GM19324 (cell line): ENCODE measurements at regions not wholly inside any gene's neighbourhood (a gene's known extent, or its start where the extent isn't known, plus 50 kb on each side); places are given as distances from the start of the nearest gene placed in this dataset.

ENCODE experiments used
- ATAC-seq: cut with Tn5 transposase; IDR thresholded peaks from one replicate; pipeline ENCODE4 v1.9.1; 2021; ENCODE audit warnings: mild to moderate bottlenecking, moderate library complexity; ENCODE audit not compliant: unreplicated experiment, low FRiP score

DNA sequence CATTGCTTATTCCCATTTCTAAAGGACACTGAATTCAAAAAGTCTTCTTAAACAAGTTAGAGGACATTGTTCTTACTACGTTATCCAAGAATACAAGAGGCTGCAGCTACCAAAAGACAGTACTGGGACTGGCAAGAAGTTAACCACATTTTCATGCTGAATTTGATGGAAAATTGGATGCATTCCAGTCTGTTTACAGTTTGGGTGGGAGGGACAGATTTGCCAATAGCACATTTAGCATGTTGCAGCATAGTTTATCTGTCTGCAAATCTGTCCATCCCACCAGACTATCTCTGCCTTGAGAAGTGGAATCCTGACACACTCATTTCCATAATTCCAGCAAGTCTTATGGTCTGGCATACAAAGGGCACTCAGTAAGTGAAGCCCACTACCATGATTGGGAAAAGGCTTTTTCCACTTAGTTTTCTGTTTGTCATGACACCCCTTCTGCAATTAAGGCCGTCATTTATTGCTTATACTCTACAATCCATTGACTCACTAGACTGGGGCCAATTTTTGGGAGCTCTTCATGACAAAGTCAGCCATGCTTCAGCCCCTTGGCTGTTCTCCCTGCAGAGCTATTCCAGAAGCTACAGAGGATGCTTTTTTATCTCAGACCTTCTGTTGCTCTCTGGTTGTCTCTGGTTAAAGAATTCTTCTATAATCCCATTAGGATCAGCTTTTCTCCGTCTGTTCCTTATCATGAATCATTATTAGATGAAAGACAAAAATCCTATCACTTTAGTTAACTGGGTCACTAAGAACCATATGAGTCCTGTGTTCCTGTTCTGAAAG is 355.8 kb upstream of the PTBP2 start:
- no peak for ATAC-seq

DNA sequence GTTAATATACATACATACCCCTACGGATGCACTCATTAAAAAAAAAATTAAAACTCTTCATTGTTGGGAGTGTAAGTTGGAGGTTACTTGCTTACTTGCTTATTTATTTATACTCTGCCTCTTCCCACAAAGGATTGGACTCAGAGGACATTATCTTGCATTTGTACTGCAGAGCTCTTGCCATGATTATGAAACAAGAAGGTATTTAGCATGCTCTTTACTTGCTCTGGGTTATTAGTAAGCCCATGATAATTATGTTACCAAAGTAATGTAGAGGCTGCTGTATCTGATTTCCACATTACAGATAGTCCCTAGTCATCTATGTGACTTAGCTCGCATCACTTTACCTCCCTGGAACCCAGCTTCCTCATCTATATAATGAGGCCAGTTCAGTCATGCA is 355.1 kb upstream of the PTBP2 start:
- no peak for ATAC-seq

- no peak for ATAC-seq
Measured at GRCh38 chr1:96367791-96368190, 353.8 kb upstream of the PTBP2 start.

DNA sequence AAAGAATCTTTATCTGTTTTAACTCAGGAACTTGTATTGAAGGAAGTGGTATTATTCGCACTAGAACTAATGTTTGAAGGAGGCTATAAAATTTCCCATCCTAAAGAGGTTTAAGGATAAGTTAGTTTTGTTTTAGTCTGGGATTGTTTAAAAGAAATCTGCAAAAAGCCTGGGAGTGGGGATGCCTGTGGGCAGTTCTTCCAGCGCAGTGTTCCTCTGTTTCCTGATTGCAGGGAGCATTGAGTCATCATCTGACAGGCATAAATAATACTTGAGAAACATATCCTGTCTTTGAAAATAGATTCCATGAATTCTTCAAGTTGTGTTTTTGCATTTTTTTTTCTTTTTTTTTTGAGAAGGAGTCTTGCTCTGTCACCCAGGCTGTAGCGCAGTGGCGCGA is 350.8 kb upstream of the PTBP2 start:
- ATAC-seq: no peak

DNA sequence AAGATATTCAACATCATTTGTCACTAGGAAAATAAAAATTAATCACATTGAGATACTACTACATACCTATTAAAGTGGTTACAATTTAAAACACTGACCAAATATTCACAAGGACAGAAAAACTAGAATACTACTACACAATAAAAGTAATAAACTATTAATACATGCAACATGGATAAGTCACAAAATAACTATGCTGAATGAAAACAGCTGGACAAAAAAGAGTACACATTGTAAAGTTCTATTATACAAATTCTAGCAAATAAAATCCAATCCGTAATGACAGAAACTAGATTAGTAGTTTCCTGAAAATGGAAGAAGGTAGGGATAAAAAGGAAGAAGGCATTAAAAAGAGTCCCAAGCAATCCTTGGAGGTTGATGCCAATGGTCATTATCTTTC is 348.7 kb upstream of the PTBP2 start:
- no peak for ATAC-seq

DNA sequence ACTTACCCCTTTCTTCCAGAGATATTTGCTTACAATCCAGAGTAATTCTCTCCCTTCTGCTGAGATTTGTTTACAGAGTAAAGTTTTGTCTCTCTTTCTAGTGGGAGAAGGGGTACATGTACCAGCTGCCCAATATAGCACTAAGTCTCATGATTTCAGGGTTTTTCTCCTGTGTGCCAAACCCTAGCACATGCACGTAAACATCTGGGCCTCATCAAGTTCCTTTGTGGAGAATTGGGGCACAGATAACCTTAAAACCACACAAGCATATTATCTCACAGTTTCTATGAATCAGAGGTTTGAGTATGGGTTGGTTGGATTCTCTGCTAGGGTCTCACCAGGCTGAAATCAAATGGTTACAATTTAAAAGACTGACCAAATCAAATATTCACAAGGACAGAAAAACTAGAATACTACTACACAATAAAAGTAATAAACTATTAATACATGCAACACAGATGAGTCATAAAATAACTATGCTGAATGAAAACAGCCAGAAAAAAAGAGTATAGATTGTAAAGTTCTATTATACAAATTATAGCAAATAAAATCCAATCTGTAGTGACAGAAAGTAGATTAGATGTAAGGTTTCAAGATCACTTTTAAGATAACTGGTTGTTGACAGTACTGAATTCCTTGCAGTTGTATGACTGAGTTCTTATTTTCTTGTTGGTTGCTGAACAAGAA is 347.4 kb upstream of the PTBP2 start:
- ATAC-seq: no peak

- ATAC-seq: no peak
Measured at GRCh38 chr1:96376846-96377245, 344.7 kb upstream of the PTBP2 start.

GRCh38 chr1:96384611-96385010 is 337.0 kb upstream of the PTBP2 start:
- ATAC-seq: no peak

GRCh38 chr1:96387785-96388184 is 333.8 kb upstream of the PTBP2 start:
- no peak for ATAC-seq

DNA sequence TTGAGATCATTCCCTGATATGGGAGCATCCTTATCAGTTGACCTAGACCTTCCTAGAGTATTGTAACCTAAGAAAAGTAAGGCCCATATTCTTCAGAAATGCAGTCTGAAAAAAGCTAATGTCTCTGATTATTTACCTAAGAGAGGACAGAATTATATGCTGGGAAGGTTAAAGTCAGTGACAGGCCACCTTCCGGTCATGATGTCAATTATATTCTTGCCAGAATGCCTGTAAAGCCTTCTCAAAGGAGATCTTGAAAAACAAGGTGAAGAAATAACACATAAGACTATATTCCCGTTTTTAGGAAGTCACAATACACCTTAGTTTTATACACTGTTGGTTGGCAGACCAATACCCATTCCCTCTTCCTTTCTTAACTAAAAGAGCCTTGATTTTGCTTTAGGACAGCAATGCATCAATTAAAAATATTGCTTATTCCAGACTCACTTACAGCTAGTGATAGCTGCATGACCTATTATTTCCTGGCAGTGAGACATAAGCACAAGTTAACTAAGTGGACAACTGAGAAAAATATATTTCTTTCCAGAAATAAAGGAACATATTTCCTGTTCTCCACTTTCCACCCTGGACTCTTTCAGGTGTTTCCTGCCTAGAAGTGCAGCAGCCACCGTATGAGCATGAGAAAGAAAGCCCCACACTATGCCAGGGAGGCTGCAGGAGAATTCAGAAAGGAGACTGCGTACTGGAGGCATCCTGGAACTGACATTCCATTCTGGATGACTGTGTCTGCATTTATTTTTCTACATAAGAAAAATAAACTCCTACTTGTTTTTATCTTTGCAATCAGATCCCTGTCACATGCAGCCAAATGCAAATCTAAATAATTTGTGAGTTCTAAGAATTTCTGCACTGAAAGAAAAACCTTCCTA is 332.9 kb upstream of the PTBP2 start:
- ATAC-seq: no peak

DNA sequence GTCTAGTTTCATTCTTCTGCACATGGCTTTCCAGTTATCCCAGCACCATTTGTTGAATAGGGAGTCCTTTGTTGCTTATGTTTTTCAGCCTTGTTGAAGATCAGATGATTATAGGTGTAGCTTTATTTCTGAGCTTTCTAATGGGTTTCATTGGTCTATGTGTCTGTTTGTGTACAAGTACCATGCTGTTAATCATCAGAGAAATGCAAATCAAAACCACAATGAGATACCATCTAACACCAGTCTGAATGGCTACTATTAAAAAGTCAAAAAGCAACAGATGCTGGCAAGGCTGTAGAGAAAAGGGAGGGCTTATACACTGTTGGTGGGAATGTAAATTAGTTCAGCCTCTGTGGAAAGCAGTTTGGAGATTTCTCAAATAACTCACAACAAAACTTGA is 321.5 kb upstream of the PTBP2 start:
- ATAC-seq: no peak

- ATAC-seq: no peak
Measured at GRCh38 chr1:96409087-96409486, 312.5 kb upstream of the PTBP2 start.

DNA sequence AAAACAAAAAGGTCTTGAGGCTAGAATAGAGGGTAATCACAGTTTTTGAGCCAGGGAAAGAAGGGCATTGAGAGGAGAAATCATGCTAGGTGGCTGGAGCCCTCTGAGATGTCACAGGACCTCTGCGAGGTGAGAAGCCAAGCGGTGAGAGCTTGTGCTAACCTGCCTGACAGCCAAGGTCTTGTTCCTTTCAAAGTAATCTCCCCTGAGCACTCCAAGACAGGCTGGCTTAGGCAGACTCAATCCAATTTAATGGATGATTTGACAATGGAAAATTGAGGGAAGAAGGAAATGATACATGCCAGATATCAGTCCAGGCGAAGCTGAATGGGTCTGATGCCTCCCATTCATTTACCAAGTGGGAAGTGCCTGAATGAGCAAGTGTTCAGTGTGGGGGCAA is 311.9 kb upstream of the PTBP2 start:
- no peak for ATAC-seq

- ATAC-seq: no peak
Measured at GRCh38 chr1:96411006-96411405, 310.6 kb upstream of the PTBP2 start.

GRCh38 chr1:96414598-96414997 is 307.0 kb upstream of the PTBP2 start:
- ATAC-seq: no peak

GRCh38 chr1:96416111-96416595 is 305.4 kb upstream of the PTBP2 start:
- no peak for ATAC-seq

DNA sequence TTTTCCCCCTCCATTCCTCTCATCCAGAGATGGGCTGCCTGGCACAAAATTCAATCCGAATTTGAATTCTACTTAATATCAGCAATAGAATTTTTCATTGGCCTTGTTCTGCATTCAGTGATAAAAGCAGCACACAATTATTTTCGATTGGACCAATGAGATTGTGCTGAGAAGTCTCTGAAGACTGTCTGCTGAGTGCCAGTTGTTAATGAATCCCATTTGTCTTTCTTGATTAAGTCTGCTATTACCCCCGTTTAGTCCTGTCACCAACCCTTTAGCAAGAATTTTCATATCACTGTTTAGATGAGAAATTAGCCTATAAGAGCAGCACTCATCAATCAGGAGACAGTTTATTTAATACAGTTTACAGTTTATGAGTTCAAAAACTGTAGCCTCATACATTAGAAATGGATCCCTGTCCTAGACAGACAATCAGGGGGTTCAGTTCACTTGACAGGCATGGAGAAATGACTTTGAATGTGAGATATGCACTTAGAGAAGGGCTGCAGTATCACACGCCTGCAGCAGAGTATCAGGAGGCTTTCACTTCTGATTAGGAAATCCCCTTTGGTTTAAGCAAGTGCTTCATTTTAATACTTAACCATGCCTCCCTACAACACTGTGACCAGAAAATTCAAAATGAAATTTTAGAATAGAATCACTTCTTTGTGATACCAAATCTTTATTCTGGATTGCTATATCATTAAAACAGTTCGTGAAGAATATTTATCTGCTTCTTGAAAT is 304.7 kb upstream of the PTBP2 start:
- ATAC-seq: peak; percentile 92

DNA sequence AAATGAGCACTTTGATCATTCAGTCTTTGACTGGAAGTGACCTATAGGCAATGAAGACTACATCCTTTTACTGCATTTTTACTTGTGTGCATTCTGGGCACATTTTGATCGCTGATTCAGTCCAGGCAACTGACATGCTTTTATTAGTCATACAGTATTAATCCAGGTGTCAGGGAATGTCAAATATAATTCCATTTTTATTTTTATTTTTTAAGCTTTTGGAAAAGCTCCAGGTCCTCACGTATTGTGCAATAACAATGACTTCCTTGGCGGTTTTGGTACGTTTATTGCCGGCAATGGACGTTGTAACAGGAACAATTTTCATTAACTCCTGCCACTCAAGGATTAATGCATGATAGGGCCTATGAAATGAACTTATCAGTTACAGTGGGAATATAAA is 302.6 kb upstream of the PTBP2 start:
- no peak for ATAC-seq

DNA sequence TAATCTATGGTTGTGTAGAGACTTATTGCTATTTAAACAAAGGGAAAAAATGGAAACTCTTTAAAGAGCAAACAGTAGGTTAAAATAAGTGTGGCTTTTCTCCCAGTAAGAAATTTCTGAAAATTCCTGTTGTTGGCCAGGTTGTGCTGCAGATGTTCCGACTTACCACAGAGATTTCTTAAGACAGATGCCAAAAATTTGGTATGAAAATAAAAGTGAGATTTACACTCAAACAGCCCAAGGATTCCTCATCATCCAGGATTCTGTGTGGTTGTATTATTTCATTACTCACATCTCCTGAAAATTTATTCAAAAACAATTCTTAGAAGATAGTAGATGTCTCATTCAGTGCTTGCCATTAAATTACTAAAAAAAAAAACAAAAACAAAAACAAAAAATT is 296.7 kb upstream of the PTBP2 start:
- no peak for ATAC-seq

- ATAC-seq: no peak
Measured at GRCh38 chr1:96425382-96426129, 296.0 kb upstream of the PTBP2 start.
